Naive thymus-derived CD4-positive, alpha-beta T cell (primary cell): ENCODE measurements at regions not wholly inside any gene's neighbourhood (a gene's known extent, or its start where the extent isn't known, plus 50 kb on each side); places are given as distances from the start of the nearest gene placed in this dataset.

Source experiments
- ATAC-seq: fragments of 150-1000 bp; cut with Tn5 transposase; 2 replicates; pipeline ENCODE4 v1.10.0; 2021; ENCODE audit warnings: mild to moderate bottlenecking, moderate library complexity
- CTCF ChIA-PET: fragments of 350-600 bp; sonication (Branson Sonifier 250); formaldehyde crosslinking; loops from one replicate; lab custom pipeline; 2021; ENCODE audit warnings: antibody characterized with exemption; lab: Charles Lee
- POLR2A ChIA-PET: fragments of 350-600 bp; sonication (Branson Sonifier 250); formaldehyde crosslinking; loops from one replicate; lab custom pipeline; 2021; ENCODE audit warnings: antibody characterized with exemption, inconsistent platforms; lab: Charles Lee
- DNase-seq, 9 donors: peaks; one replicate each; pipeline versions ENCODE4 v3.0.0 to v3.0.0-alpha.2; 2020 to 2022; ENCODE audit warnings: mixed read lengths in 1 of 9
- H3K27ac ChIP-seq: one replicate; pipeline ENCODE4 v1.7.0; 2013; ENCODE audit warnings: mild to moderate bottlenecking, low read depth, low read length, moderate library complexity
- H3K27me3 ChIP-seq, 2 donors: one replicate each; pipeline ENCODE4 v1.7.0; 2013; ENCODE audit warnings: low read length in 2 of 2, mild to moderate bottlenecking in 2 of 2, moderate library complexity in 2 of 2; ENCODE audit not compliant: control insufficient read depth in 2 of 2, insufficient read depth in 2 of 2
- H3K36me3 ChIP-seq, 3 experiments: 1 replicate in 2 of 3; 2 replicates in 1 of 3; pipeline ENCODE4 v1.7.0; 2013; ENCODE audit warnings: low read length in 3 of 3, mild to moderate bottlenecking in 3 of 3, moderate library complexity in 1 of 3; ENCODE audit not compliant: insufficient read depth in 3 of 3, control insufficient read depth in 2 of 3
- H3K4me1 ChIP-seq, 2 donors: one replicate each; pipeline ENCODE4 v1.7.0; 2013; ENCODE audit warnings: low read length in 2 of 2, mild to moderate bottlenecking in 2 of 2, moderate library complexity in 1 of 2; ENCODE audit not compliant: control insufficient read depth in 2 of 2, insufficient read depth in 2 of 2
- H3K4me3 ChIP-seq: 2 replicates; pipeline ENCODE4 v1.7.0; 2013; ENCODE audit warnings: mild to moderate bottlenecking, low read length
- H3K9me3 ChIP-seq, 3 experiments: 1 replicate in 2 of 3; 2 replicates in 1 of 3; pipeline ENCODE4 v1.7.0; 2013; ENCODE audit warnings: low read length in 3 of 3; ENCODE audit not compliant: control insufficient read depth in 2 of 3
- H3K27ac Mint-ChIP-seq, 9 donors: one replicate each; pipeline ENCODE4 v1.8.0; 2020 to 2022; ENCODE audit warnings: mixed read lengths in 9 of 9, mild to moderate bottlenecking in 8 of 9, moderate library complexity in 5 of 9, inconsistent platforms in 2 of 9
- H3K27me3 Mint-ChIP-seq, 5 donors: one replicate each; pipeline ENCODE4 v1.8.0; 2021 to 2022; ENCODE audit warnings: mixed read lengths in 5 of 5, mild to moderate bottlenecking in 1 of 5
- H3K36me3 Mint-ChIP-seq, 5 donors: one replicate each; pipeline ENCODE4 v1.8.0; 2020 to 2022; ENCODE audit warnings: mixed read lengths in 5 of 5, mild to moderate bottlenecking in 3 of 5, inconsistent platforms in 1 of 5
- H3K4me1 Mint-ChIP-seq, 7 donors: one replicate each; pipeline ENCODE4 v1.8.0; 2020 to 2022; ENCODE audit warnings: mixed read lengths in 7 of 7, mild to moderate bottlenecking in 3 of 7, inconsistent platforms in 1 of 7
- H3K4me3 Mint-ChIP-seq, 10 donors: one replicate each; pipeline ENCODE4 v1.8.0; 2020 to 2022; ENCODE audit warnings: mild to moderate bottlenecking in 10 of 10, mixed read lengths in 10 of 10, moderate library complexity in 6 of 10, inconsistent platforms in 2 of 10
- H3K9me3 Mint-ChIP-seq, 11 donors: one replicate each; pipeline ENCODE4 v1.8.0; 2020 to 2022; ENCODE audit warnings: mixed read lengths in 11 of 11, mild to moderate bottlenecking in 4 of 11, inconsistent platforms in 1 of 11, moderate library complexity in 1 of 11
- intact Hi-C, 2 donors: fragments of 100-400 bp; cut with micrococcal nuclease; formaldehyde crosslinking; loops; one replicate each; pipeline ENCODE4 v1.15.1; 2023

DNA sequence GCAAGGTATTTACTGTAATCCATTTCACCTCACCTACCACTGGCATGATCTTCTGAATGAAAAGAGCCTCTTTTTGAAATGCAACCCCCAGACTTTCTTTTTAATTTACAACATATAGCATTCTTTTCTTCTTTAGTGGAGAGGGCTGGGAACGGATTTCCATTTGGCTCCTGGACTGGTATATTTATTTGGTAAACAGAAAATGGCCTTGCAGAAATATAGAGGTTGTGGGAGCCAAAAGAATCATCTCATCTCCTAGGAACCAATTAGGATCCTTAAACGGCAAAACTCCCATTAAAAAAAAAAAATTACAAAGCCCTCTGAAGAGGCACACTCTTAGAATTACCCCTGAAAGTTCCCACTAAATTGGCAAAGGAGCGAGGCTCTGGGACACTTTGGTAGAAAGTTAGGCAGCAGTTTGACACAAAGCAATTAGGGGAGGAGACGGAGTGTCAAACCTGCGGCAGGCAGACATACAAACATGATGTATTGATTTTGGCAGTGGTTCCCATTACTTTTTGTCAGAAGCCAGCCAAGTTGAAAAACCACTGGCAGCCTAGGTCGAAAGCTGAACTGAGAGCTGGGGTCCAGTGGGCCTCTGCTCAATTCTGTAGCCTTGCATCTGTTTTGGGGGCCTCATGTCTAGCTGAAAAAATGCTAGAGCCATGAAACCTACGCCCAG lies 135.1 kb upstream of the MAGI3 start:
- Mint-ChIP-seq H3K27me3 (peaks cover 11 to 30% (median 22%) of the 10 kb centered on the region in 5 donors), H3K36me3 (no peaks in the 10 kb centered on the region), H3K4me3 (no peak overlapping the region), H3K9me3 (peaks cover 0 to 1% (median 0%) of the 10 kb centered on the region in 11 donors), H3K27ac (no peak overlapping the region), H3K4me1 (no peaks in the 10 kb centered on the region)
- ChIA-PET CTCF (interaction anchor here (0.7 kb wide), 1 partner anchor 124 kb away, joined by 3 read pairs; no protein-coding TSS in a partner anchor), POLR2A (no interaction called here)
- DNase-seq, result no peak
- ATAC-seq, result no peak
- H3K27me3 ChIP-seq, result peaks cover 0 to 3% of the 10 kb centered on the region in 2 donors
- H3K9me3 ChIP-seq, result no peaks in the 10 kb centered on the region
- H3K36me3 ChIP-seq, result no peaks in the 10 kb centered on the region
- no peak overlapping the region for H3K27ac ChIP-seq
- no peak overlapping the region for H3K4me3 ChIP-seq
- intact Hi-C loops, result no loop called here
- no peaks in the 10 kb centered on the region for H3K4me1 ChIP-seq

DNA sequence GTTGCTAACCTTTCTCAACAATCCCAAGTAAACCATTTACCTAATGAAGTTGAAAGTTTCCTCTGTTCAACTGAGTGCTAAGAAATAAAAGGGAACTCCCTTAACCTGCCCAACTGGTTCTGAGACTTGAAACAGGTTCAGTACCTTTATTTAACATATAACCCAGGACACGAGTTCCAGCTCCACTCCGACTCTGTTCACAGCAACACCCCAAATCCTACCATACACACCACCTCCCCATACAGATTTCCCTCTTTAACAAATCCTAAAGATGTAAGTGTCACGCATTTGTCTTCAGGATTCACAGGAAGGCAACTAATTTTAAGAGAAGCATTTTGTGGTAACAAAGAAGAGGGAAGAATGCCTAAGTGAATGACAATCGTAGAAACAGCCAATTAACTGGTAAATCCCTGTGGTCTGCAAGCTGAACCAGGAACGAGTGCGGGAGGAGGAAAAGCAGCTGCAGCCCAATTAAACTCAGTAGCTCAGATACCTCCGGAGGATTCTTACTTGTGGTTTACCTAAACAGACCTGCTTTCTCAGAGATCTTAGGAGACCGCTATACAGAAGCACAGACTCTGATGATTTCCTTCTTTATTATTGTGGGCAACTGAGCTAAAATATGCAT lies 134.5 kb upstream of the MAGI3 start:
- intact Hi-C loops, result no loop called here
- Mint-ChIP-seq H3K9me3 (peaks cover 0 to 1% (median 0%) of the 10 kb centered on the region in 11 donors), H3K4me3 (no peak overlapping the region), H3K27me3 (peaks cover 17 to 35% (median 28%) of the 10 kb centered on the region in 5 donors), H3K27ac (no peak overlapping the region), H3K4me1 (no peaks in the 10 kb centered on the region), H3K36me3 (no peaks in the 10 kb centered on the region)
- DNase-seq (no peak), ATAC-seq (no peak)
- ChIA-PET POLR2A (no interaction called here), CTCF (no interaction called here)
- Histone ChIP-seq H3K27ac (no peak overlapping the region), H3K27me3 (peaks cover 0 to 3% of the 10 kb centered on the region in 2 donors), H3K4me1 (no peaks in the 10 kb centered on the region), H3K4me3 (no peak overlapping the region), H3K9me3 (no peaks in the 10 kb centered on the region), H3K36me3 (no peaks in the 10 kb centered on the region)

DNA sequence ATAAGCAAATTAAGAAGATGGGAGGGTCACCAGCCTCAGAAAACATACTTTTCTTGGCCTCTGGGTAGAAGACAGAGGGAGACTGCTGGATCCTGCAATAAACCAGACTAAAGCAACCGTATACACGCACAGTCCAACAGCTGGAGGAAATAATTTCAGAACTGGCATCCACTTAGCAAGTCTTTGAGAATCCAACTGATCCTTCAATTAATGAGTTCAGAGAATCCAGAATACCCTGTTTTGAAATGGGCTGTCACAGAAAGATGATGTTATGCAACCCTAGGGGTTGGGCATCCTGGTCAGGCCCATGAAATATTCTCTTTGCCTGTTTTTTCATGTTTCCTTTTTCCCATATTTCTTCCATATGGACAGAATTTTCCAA lies 134.0 kb upstream of the MAGI3 start:
- H3K9me3 Mint-ChIP-seq, result peaks cover 0 to under 1% (median 0%) of the 10 kb centered on the region in 11 donors
- no peak overlapping the region for H3K27ac Mint-ChIP-seq
- H3K36me3 ChIP-seq, result no peaks in the 10 kb centered on the region
- no peak overlapping the region for H3K4me3 Mint-ChIP-seq
- peaks cover 0 to 3% of the 10 kb centered on the region in 2 donors for H3K27me3 ChIP-seq
- no peaks in the 10 kb centered on the region for H3K4me1 Mint-ChIP-seq
- H3K4me3 ChIP-seq, result no peak overlapping the region
- ATAC-seq (no peak), DNase-seq (no peak)
- POLR2A ChIA-PET, result no interaction called here
- no peaks in the 10 kb centered on the region for H3K9me3 ChIP-seq
- H3K27ac ChIP-seq, result no peak overlapping the region
- no peaks in the 10 kb centered on the region for H3K36me3 Mint-ChIP-seq
- CTCF ChIA-PET, result no interaction called here
- peaks cover 22 to 36% (median 29%) of the 10 kb centered on the region in 5 donors for H3K27me3 Mint-ChIP-seq
- intact Hi-C loops, result no loop called here
- H3K4me1 ChIP-seq, result no peaks in the 10 kb centered on the region

DNA sequence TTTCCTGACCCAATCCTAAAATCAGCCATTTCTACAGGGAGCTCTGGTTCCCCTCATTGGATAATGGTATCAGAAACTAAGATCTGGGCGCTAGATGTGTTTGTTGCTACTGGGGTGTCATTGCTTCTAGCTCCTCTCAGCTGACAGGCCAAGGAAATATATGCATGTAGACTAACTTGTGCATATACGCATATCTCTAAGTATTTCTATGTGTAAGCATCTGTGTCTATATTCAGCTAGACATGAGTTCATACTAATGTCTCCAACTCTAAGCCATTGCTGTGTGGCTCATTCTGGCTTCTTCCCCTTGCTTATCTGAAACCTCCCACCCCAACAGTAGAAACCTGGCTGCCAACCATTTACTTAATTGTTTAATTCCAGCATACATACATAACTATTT lies 130.3 kb upstream of the MAGI3 start:
- H3K36me3 Mint-ChIP-seq, result no peaks in the 10 kb centered on the region
- peaks cover 14 to 35% (median 28%) of the 10 kb centered on the region in 5 donors for H3K27me3 Mint-ChIP-seq
- Histone ChIP-seq H3K27ac (no peak overlapping the region), H3K36me3 (no peaks in the 10 kb centered on the region), H3K27me3 (peaks cover 0 to 3% of the 10 kb centered on the region in 2 donors), H3K4me3 (no peak overlapping the region), H3K9me3 (no peaks in the 10 kb centered on the region), H3K4me1 (no peaks in the 10 kb centered on the region)
- H3K4me1 Mint-ChIP-seq, result no peaks in the 10 kb centered on the region
- DNase-seq, result no peak
- POLR2A ChIA-PET, result no interaction called here
- no peaks in the 10 kb centered on the region for H3K9me3 Mint-ChIP-seq
- CTCF ChIA-PET, result no interaction called here
- H3K4me3 Mint-ChIP-seq, result no peak overlapping the region
- intact Hi-C loops, result no loop called here
- ATAC-seq, result no peak
- H3K27ac Mint-ChIP-seq, result no peak overlapping the region

DNA sequence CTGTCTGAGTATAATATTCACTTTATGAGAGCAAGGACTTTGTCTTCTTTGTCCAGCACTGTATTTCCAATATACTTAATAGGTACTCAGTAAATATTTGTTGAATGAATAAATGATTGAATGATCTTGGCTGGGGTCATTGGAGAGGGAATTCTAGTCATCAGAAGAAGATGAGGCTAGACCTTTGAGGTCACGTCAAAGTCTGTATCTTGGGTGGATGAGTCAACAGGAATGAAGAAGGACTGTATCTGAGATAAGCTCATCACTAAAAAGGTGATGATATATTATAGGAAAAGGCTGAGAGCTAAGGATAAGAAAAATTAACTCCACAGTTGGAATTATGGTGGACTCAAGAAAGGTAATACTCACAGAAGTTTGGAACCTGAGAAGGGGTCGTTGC lies 125.1 kb upstream of the MAGI3 start:
- no peak overlapping the region for H3K27ac Mint-ChIP-seq
- CTCF ChIA-PET, result interaction anchor here (0.6 kb wide), 1 partner anchor 42 kb away, joined by 5 read pairs; no protein-coding TSS in a partner anchor
- no peak for DNase-seq
- H3K36me3 Mint-ChIP-seq, result no peaks in the 10 kb centered on the region
- intact Hi-C loops, result no loop called here
- H3K27ac ChIP-seq, result no peak overlapping the region
- no peaks in the 10 kb centered on the region for H3K9me3 ChIP-seq
- no peak overlapping the region for H3K4me3 Mint-ChIP-seq
- H3K27me3 ChIP-seq, result no peaks in the 10 kb centered on the region
- H3K4me1 Mint-ChIP-seq, result no peaks in the 10 kb centered on the region
- H3K4me1 ChIP-seq, result no peaks in the 10 kb centered on the region
- H3K36me3 ChIP-seq, result no peaks in the 10 kb centered on the region
- H3K4me3 ChIP-seq, result no peak overlapping the region
- no peak for ATAC-seq
- POLR2A ChIA-PET, result no interaction called here
- H3K27me3 Mint-ChIP-seq, result peaks cover 7 to 27% (median 19%) of the 10 kb centered on the region in 5 donors
- no peaks in the 10 kb centered on the region for H3K9me3 Mint-ChIP-seq

DNA sequence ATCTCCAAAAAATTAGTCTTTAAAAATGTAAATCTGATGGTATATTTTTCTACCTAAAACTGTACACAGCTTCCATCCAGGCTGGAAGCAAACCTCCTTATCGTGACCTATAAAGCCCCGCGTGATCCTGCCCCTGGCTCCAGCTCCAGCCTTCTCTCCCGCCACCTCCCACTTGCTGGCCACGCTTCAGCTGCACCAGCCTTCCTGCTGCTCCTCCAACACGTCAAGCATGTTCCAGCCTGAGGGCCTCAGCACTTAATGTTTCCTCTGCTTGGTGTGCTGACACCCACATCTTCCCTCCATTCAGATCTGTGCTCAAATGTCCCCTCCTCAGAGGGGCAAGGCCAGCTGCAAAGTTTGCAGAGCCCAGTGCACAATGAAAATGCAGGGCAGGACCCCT lies 123.5 kb upstream of the MAGI3 start:
- Mint-ChIP-seq H3K4me1 (no peaks in the 10 kb centered on the region), H3K27ac (no peak overlapping the region), H3K9me3 (no peaks in the 10 kb centered on the region), H3K4me3 (no peak overlapping the region), H3K27me3 (peaks cover 0 to 18% (median 10%) of the 10 kb centered on the region in 5 donors), H3K36me3 (no peaks in the 10 kb centered on the region)
- ATAC-seq (no peak), DNase-seq (no peak)
- no peaks in the 10 kb centered on the region for H3K36me3 ChIP-seq
- no peaks in the 10 kb centered on the region for H3K27me3 ChIP-seq
- H3K9me3 ChIP-seq, result no peaks in the 10 kb centered on the region
- intact Hi-C loops, result no loop called here
- ChIA-PET CTCF (no interaction called here), POLR2A (no interaction called here)
- no peak overlapping the region for H3K4me3 ChIP-seq
- no peaks in the 10 kb centered on the region for H3K4me1 ChIP-seq
- H3K27ac ChIP-seq, result no peak overlapping the region
